Glutamatergic neuron (in vitro differentiated cells): ENCODE measurements at regions not wholly inside any gene's neighbourhood (a gene's known extent, or its start where the extent isn't known, plus 50 kb on each side); places are given as distances from the start of the nearest gene placed in this dataset.

Experiments
- DNase-seq: peaks from one replicate; pipeline ENCODE4 v3.0.0; 2022
- H3K27ac Mint-ChIP-seq: one replicate; pipeline ENCODE4 v1.8.0; 2020; ENCODE audit warnings: mild to moderate bottlenecking, mixed read lengths, inconsistent platforms; ENCODE audit not compliant: unreplicated experiment
- H3K27me3 Mint-ChIP-seq: one replicate; pipeline ENCODE4 v1.8.0; 2020; ENCODE audit warnings: mild to moderate bottlenecking, moderate library complexity, mixed read lengths, inconsistent platforms; ENCODE audit not compliant: unreplicated experiment
- H3K36me3 Mint-ChIP-seq: one replicate; pipeline ENCODE4 v1.8.0; 2020; ENCODE audit warnings: mild to moderate bottlenecking, mixed read lengths, inconsistent platforms; ENCODE audit not compliant: unreplicated experiment
- H3K4me1 Mint-ChIP-seq: one replicate; pipeline ENCODE4 v1.8.0; 2020; ENCODE audit warnings: mild to moderate bottlenecking, low read depth, mixed read lengths, inconsistent platforms; ENCODE audit not compliant: unreplicated experiment
- H3K4me3 Mint-ChIP-seq: one replicate; pipeline ENCODE4 v1.8.0; 2020; ENCODE audit warnings: mild to moderate bottlenecking, mixed read lengths, inconsistent platforms; ENCODE audit not compliant: unreplicated experiment
- H3K9me3 Mint-ChIP-seq: one replicate; pipeline ENCODE4 v1.8.0; 2020; ENCODE audit warnings: mild to moderate bottlenecking, moderate library complexity, mixed read lengths, inconsistent platforms; ENCODE audit not compliant: unreplicated experiment
- CTCF ChIP-seq: fragments of 200-600 bp; sonication (generic); IDR thresholded peaks from one replicate; pipeline ENCODE4 v1.5.0; 2021; ENCODE audit not compliant: partially characterized antibody, unreplicated experiment

GRCh38 chr2:19504400-19505198 lies 146.2 kb upstream of the OSR1 start:
- Mint-ChIP-seq H3K4me3 (no peak overlapping the region), H3K9me3 (no peaks in the 10 kb centered on the region), H3K27ac (no peak overlapping the region)

GRCh38 chr2:19503915-19504314 lies 145.5 kb upstream of the OSR1 start:
- no peak for TF ChIP-seq CTCF
- no peak for DNase-seq
- no peaks in the 10 kb centered on the region for H3K9me3 Mint-ChIP-seq
- no peaks in the 10 kb centered on the region for H3K36me3 Mint-ChIP-seq
- no peaks in the 10 kb centered on the region for H3K4me1 Mint-ChIP-seq
- no peaks in the 10 kb centered on the region for H3K27me3 Mint-ChIP-seq
- no peak overlapping the region for H3K27ac Mint-ChIP-seq
- H3K4me3 Mint-ChIP-seq: no peak overlapping the region

More at GRCh38 chr2:19504400-19505198, 146.2 kb upstream of the OSR1 start:
- no peak for DNase-seq
- Mint-ChIP-seq H3K4me1 (no peaks in the 10 kb centered on the region), H3K36me3 (no peaks in the 10 kb centered on the region), H3K27me3 (no peaks in the 10 kb centered on the region)
- no peak for TF ChIP-seq CTCF

- DNase-seq: no peak
- Mint-ChIP-seq H3K4me3 (no peak overlapping the region), H3K9me3 (no peaks in the 10 kb centered on the region), H3K27me3 (no peaks in the 10 kb centered on the region), H3K36me3 (no peaks in the 10 kb centered on the region), H3K4me1 (no peaks in the 10 kb centered on the region), H3K27ac (no peak overlapping the region)
- no peak for TF ChIP-seq CTCF
Measured at GRCh38 chr2:19503406-19503805, 145.0 kb upstream of the OSR1 start.

GRCh38 chr2:19500126-19500525 lies 141.7 kb upstream of the OSR1 start:
- H3K9me3 Mint-ChIP-seq: no peaks in the 10 kb centered on the region
- no peak overlapping the region for H3K27ac Mint-ChIP-seq
- no peaks in the 10 kb centered on the region for H3K27me3 Mint-ChIP-seq
- H3K36me3 Mint-ChIP-seq: no peaks in the 10 kb centered on the region
- DNase-seq: no peak
- no peaks in the 10 kb centered on the region for H3K4me1 Mint-ChIP-seq
- TF ChIP-seq CTCF: no peak
- no peak overlapping the region for H3K4me3 Mint-ChIP-seq

GRCh38 chr2:19496646-19497045 lies 138.2 kb upstream of the OSR1 start:
- Mint-ChIP-seq H3K27ac (no peak overlapping the region), H3K4me1 (no peaks in the 10 kb centered on the region), H3K9me3 (no peaks in the 10 kb centered on the region), H3K4me3 (no peak overlapping the region), H3K27me3 (no peaks in the 10 kb centered on the region), H3K36me3 (no peaks in the 10 kb centered on the region)
- no peak for TF ChIP-seq CTCF
- DNase-seq: no peak
